Liver (tissue), 3 donors: ENCODE measurements at regions not wholly inside any gene's neighbourhood (a gene's known extent, or its start where the extent isn't known, plus 50 kb on each side); places are given as distances from the start of the nearest gene placed in this dataset.

Experiments used
- ATF3 ChIP-seq: IDR thresholded peaks from 2 replicates; pipeline ENCODE4 v1.6.1; 2016; ENCODE audit warnings: antibody characterized with exemption
- FOXA1 ChIP-seq: IDR thresholded peaks from 2 replicates; pipeline ENCODE4 v1.6.1; 2016; ENCODE audit warnings: antibody characterized with exemption
- GABPA ChIP-seq, 2 donors: IDR thresholded peaks in 1 of 2; conservative IDR thresholded peaks in 1 of 2; 2 replicates each; pipeline ENCODE4 v1.6.1; 2016; ENCODE audit warnings: antibody characterized with exemption in 2 of 2, mild to moderate bottlenecking in 1 of 2, moderate library complexity in 1 of 2
- NR2F2 ChIP-seq: IDR thresholded peaks from 2 replicates; pipeline ENCODE4 v1.6.1; 2016; ENCODE audit warnings: antibody characterized with exemption
- RAD21 ChIP-seq, 2 donors: IDR thresholded peaks; 2 replicates each; pipeline ENCODE4 v1.6.1; 2016; ENCODE audit warnings: antibody characterized with exemption in 2 of 2, mild to moderate bottlenecking in 2 of 2
- REST ChIP-seq: IDR thresholded peaks from 2 replicates; pipeline ENCODE4 v1.6.1; 2016; ENCODE audit warnings: antibody characterized with exemption, mild to moderate bottlenecking
- TAF1 ChIP-seq: conservative IDR thresholded peaks from 2 replicates; pipeline ENCODE4 v1.6.1; 2016; ENCODE audit warnings: antibody characterized with exemption, mild to moderate bottlenecking
- TF ChIP-seq, protein P1 (sequence below): fragments of 150-350 bp; IDR thresholded peaks from 2 replicates; pipeline ENCODE4 v1.5.1; 2017; ENCODE audit warnings: improper control_type of control experiment, low read depth, low read length; ENCODE audit not compliant: missing input control
- TF ChIP-seq, protein P2 (sequence below): IDR thresholded peaks from 2 replicates; pipeline ENCODE4 v1.6.1; 2016; ENCODE audit warnings: antibody characterized with exemption
- donor health status: healthy.
- donor health status: healthy.

- TF ChIP-seq, protein P1, sequence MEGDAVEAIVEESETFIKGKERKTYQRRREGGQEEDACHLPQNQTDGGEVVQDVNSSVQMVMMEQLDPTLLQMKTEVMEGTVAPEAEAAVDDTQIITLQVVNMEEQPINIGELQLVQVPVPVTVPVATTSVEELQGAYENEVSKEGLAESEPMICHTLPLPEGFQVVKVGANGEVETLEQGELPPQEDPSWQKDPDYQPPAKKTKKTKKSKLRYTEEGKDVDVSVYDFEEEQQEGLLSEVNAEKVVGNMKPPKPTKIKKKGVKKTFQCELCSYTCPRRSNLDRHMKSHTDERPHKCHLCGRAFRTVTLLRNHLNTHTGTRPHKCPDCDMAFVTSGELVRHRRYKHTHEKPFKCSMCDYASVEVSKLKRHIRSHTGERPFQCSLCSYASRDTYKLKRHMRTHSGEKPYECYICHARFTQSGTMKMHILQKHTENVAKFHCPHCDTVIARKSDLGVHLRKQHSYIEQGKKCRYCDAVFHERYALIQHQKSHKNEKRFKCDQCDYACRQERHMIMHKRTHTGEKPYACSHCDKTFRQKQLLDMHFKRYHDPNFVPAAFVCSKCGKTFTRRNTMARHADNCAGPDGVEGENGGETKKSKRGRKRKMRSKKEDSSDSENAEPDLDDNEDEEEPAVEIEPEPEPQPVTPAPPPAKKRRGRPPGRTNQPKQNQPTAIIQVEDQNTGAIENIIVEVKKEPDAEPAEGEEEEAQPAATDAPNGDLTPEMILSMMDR, result no peak
- TF ChIP-seq GABPA (IDR thresholded peaks at IDR 0.05 in 1 of 2, conservative IDR thresholded peaks at IDR 0.05 in 1 of 2) (no peak), NR2F2 (no peak), TAF1 (no peak), ATF3 (no peak), REST (no peak), RAD21 (IDR thresholded peaks at IDR 0.05) (no peak), FOXA1 (no peak)
- TF ChIP-seq, protein P2, sequence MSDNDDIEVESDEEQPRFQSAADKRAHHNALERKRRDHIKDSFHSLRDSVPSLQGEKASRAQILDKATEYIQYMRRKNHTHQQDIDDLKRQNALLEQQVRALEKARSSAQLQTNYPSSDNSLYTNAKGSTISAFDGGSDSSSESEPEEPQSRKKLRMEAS, result no peak
These were observed 269.6 kb downstream of the ADGRD1 start for GRCh38 chr12:131223171-131223761.
